ENCODE measurements at regions not wholly inside any gene's neighbourhood (a gene's known extent, or its start where the extent isn't known, plus 50 kb on each side); places are given as distances from the start of the nearest gene placed in this dataset.

DNA sequence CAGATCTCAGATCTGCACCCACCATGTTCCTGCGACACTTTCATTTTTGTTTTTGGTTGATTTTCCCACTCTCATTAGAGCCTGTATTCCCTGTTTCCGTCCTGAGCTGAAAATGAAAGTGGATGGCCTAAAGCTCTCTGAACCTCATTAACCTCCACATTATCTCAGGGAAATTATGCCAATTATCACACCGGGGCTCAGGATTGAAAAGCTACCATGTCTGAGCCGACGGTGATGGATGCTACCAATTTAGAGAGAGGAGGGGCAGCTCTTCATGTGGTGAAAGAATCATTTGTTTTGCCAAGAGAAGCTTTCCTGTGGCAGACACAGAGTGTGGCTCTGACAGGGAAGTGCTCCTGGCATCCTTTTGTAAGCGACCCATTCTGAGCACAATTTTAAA, 410.4 kb upstream of the CDH11 start:
- Mint-ChIP-seq H3K9me3 (peaks cover 9% of the 10 kb centered on the region), H3K27me3 (ENCODE audit: insufficient read depth) (0 out of 2 replicates have a peak, but pooled peaks cover 1% of the 10 kb centered on the region), H3K4me3 (peak overlapping the region; percentile 38; the same call in 1 of the 2 replicates), H3K36me3 (ENCODE audit: low read depth) (peaks cover 5% of the 10 kb centered on the region), H3K4me1 (ENCODE audit: low read depth) (peaks cover 38% of the 10 kb centered on the region), H3K27ac (peak overlapping the region; percentile 29; the same call in 1 of the 2 replicates)
- DNase-seq: no peak
- TF ChIP-seq, protein P1, sequence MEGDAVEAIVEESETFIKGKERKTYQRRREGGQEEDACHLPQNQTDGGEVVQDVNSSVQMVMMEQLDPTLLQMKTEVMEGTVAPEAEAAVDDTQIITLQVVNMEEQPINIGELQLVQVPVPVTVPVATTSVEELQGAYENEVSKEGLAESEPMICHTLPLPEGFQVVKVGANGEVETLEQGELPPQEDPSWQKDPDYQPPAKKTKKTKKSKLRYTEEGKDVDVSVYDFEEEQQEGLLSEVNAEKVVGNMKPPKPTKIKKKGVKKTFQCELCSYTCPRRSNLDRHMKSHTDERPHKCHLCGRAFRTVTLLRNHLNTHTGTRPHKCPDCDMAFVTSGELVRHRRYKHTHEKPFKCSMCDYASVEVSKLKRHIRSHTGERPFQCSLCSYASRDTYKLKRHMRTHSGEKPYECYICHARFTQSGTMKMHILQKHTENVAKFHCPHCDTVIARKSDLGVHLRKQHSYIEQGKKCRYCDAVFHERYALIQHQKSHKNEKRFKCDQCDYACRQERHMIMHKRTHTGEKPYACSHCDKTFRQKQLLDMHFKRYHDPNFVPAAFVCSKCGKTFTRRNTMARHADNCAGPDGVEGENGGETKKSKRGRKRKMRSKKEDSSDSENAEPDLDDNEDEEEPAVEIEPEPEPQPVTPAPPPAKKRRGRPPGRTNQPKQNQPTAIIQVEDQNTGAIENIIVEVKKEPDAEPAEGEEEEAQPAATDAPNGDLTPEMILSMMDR (IDR thresholded peaks at IDR 0.05): no peak

DNA sequence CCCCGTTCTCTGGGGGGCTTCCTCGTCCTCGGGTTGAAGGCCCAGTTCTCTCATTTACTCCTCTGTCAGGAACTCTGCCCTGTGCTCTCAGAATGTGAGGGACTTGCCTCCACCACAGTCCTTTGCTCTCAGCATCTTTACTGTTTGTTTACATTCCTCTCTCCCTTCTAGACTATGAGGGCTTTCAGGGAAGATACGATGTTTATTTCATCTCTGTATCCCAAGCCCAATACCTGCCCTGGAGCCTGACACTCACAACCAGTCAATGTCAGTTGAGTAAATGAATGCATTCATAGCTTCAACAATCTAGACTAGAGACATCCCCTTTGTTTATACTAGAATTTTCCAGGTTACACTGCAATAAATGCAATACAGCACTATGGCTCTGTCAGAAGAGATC, 409.6 kb upstream of the CDH11 start:
- Mint-ChIP-seq H3K9me3 (peaks cover 13% of the 10 kb centered on the region), H3K27ac (no peak overlapping the region), H3K4me1 (ENCODE audit: low read depth) (peaks cover 33% of the 10 kb centered on the region), H3K27me3 (ENCODE audit: insufficient read depth) (0 out of 2 replicates have a peak, but pooled peaks cover 1% of the 10 kb centered on the region), H3K4me3 (no peak overlapping the region), H3K36me3 (ENCODE audit: low read depth) (peaks cover 10% of the 10 kb centered on the region)
- no peak for DNase-seq
- TF ChIP-seq, protein P1 (IDR thresholded peaks at IDR 0.05): no peak

GRCh38 chr16:65525707-65526106, 403.8 kb upstream of the CDH11 start:
- no peak overlapping the region for H3K27ac Mint-ChIP-seq
- peaks cover 13% of the 10 kb centered on the region for H3K9me3 Mint-ChIP-seq
- no peak for DNase-seq
- H3K27me3 Mint-ChIP-seq (ENCODE audit: insufficient read depth): peaks cover 1% of the 10 kb centered on the region
- peaks cover 10% of the 10 kb centered on the region for H3K36me3 Mint-ChIP-seq (ENCODE audit: low read depth)
- no peak overlapping the region for H3K4me3 Mint-ChIP-seq
- H3K4me1 Mint-ChIP-seq (ENCODE audit: low read depth): peaks cover 10% of the 10 kb centered on the region
- TF ChIP-seq, protein P1 (IDR thresholded peaks at IDR 0.05): peak; percentile 37; the same call in 1 of the 2 replicates

GRCh38 chr16:65524997-65525396, 403.1 kb upstream of the CDH11 start:
- H3K9me3 Mint-ChIP-seq: peaks cover 13% of the 10 kb centered on the region
- no peak for DNase-seq
- H3K27me3 Mint-ChIP-seq (ENCODE audit: insufficient read depth): peaks cover 4% of the 10 kb centered on the region
- peak overlapping the region; percentile 5; the same call in 1 of the 2 replicates for H3K4me3 Mint-ChIP-seq
- TF ChIP-seq, protein P1 (IDR thresholded peaks at IDR 0.05): no peak
- H3K4me1 Mint-ChIP-seq (ENCODE audit: low read depth): peaks cover 10% of the 10 kb centered on the region
- peak overlapping the region; percentile 29; the same call in 1 of the 2 replicates for H3K27ac Mint-ChIP-seq
- peaks cover 10% of the 10 kb centered on the region for H3K36me3 Mint-ChIP-seq (ENCODE audit: low read depth)

GRCh38 chr16:65524231-65524630, 402.4 kb upstream of the CDH11 start:
- Mint-ChIP-seq H3K27me3 (ENCODE audit: insufficient read depth) (peaks cover 4% of the 10 kb centered on the region), H3K4me1 (ENCODE audit: low read depth) (peaks cover 10% of the 10 kb centered on the region), H3K4me3 (no peak overlapping the region)

More at GRCh38 chr16:65524231-65524630, 402.4 kb upstream of the CDH11 start:
- Mint-ChIP-seq H3K9me3 (peaks cover 13% of the 10 kb centered on the region), H3K27ac (no peak overlapping the region), H3K36me3 (ENCODE audit: low read depth) (peaks cover 10% of the 10 kb centered on the region)
- DNase-seq: no peak
- TF ChIP-seq, protein P1 (IDR thresholded peaks at IDR 0.05): no peak
